Activated CD4-positive, alpha-beta T cell treated with anti-CD3 and anti-CD28 coated beads, Interleukin-2, amount 10 ng/mL, durations not matched to agents 7 days and 5 days (primary cell): ENCODE measurements at regions not wholly inside any gene's neighbourhood (a gene's known extent, or its start where the extent isn't known, plus 50 kb on each side); places are given as distances from the start of the nearest gene placed in this dataset.
A peak's percentile ranks its signal among the peaks of the same experiment; 100 is the strongest.
"Not testable (repeated sequence)": the region's sequence is repeated elsewhere in the genome, so short reads cannot be mapped to it uniquely, and the experiment has no call there.

Experiments
- CTCF ChIA-PET: fragments of 350-600 bp; sonication (Branson Sonifier 250); formaldehyde crosslinking; loops from one replicate; lab custom pipeline; 2021; ENCODE audit warnings: antibody characterized with exemption; lab: Charles Lee
- POLR2A ChIA-PET: fragments of 350-600 bp; sonication (Branson Sonifier 250); formaldehyde crosslinking; loops from one replicate; lab custom pipeline; 2021; ENCODE audit warnings: antibody characterized with exemption; lab: Charles Lee
- DNase-seq: peaks from one replicate; pipeline ENCODE4 v3.0.0-alpha.2; 2020
- H3K27ac Mint-ChIP-seq: one replicate; pipeline ENCODE4 v1.8.0; 2021; ENCODE audit warnings: mild to moderate bottlenecking, moderate library complexity, mixed read lengths
- H3K27me3 Mint-ChIP-seq: one replicate; pipeline ENCODE4 v1.8.0; 2021; ENCODE audit warnings: mixed read lengths
- H3K36me3 Mint-ChIP-seq: one replicate; pipeline ENCODE4 v1.8.0; 2021; ENCODE audit warnings: low read depth, mixed read lengths
- H3K4me1 Mint-ChIP-seq: one replicate; pipeline ENCODE4 v1.8.0; 2021; ENCODE audit warnings: mixed read lengths
- H3K4me3 Mint-ChIP-seq: one replicate; pipeline ENCODE4 v1.8.0; 2021; ENCODE audit warnings: mild to moderate bottlenecking, moderate library complexity, mixed read lengths
- H3K9me3 Mint-ChIP-seq: one replicate; pipeline ENCODE4 v1.8.0; 2021; ENCODE audit warnings: mixed read lengths

DNA sequence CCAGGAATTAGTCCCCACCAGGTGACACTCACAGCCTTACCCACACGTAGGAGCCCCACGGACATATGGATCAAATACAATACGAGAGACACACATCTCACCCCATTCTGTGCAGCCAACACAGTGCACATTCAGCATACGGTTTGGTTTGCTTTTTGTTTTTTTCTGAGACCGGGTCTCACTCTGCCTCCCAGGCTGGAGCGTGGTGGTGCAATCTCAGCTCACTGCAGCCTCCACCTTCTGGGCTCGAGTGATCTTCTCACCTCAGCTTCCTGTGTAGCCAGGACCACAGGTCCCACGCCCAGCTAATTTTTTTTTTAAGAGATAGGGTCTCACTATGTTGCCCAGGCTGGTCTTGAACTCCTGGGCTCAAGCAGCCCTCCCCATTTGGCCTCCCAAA lies 102.8 kb downstream of the POTEB start:
- H3K27ac Mint-ChIP-seq, H3K9me3 Mint-ChIP-seq, CTCF ChIA-PET, POLR2A ChIA-PET, H3K4me3 Mint-ChIP-seq, H3K4me1 Mint-ChIP-seq, H3K27me3 Mint-ChIP-seq, H3K36me3 Mint-ChIP-seq, DNase-seq: not testable (repeated sequence)

DNA sequence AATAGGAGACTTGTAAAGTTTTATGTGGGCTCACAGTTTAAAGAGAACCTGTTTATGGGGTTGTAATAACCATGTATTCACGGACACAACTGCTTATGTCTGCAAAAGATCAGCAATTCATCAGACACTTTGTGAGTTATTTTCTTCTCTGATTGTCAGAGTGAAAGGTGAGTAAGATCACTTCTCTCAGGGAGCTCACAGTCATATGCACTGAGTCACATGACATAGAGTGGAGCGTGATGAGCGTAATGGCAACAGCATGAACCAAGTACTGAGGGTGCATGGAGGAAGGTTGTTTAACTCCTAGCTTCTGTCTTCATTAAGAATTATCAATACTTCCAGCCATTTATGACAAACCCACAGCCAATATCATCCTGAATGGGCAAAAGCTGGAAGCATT lies 111.0 kb downstream of the POTEB start:
- H3K27ac Mint-ChIP-seq, H3K9me3 Mint-ChIP-seq, H3K27me3 Mint-ChIP-seq, DNase-seq, H3K4me3 Mint-ChIP-seq, H3K36me3 Mint-ChIP-seq, H3K4me1 Mint-ChIP-seq, POLR2A ChIA-PET, CTCF ChIA-PET: not testable (repeated sequence)

DNA sequence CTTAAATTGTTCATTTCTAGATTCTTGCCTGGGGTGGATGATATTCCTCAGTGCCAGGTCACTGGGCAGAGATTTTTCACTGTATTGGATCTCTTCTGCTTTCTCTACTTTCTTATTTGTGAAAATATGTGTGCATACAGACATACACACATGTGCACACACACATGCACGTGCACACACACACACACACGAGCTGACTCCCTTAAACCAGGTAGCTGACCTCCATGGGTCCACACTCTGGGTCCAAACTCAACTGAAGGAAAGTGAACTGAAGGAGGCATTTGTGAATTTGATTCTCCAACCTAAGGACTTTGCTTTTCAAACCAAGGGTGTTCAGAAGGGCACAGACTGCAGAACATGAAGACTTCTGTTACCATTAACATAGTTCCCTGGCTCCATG lies 113.8 kb downstream of the POTEB start:
- H3K27me3 Mint-ChIP-seq, H3K4me1 Mint-ChIP-seq, H3K4me3 Mint-ChIP-seq, H3K36me3 Mint-ChIP-seq, DNase-seq, H3K9me3 Mint-ChIP-seq, CTCF ChIA-PET, H3K27ac Mint-ChIP-seq, POLR2A ChIA-PET: not testable (repeated sequence)

- DNase-seq, CTCF ChIA-PET, H3K9me3 Mint-ChIP-seq, POLR2A ChIA-PET, H3K4me3 Mint-ChIP-seq, H3K27me3 Mint-ChIP-seq, H3K27ac Mint-ChIP-seq, H3K36me3 Mint-ChIP-seq: not testable (repeated sequence)
- H3K4me1 Mint-ChIP-seq = peaks cover 12% of the 10 kb centered on the region
These were observed 117.1 kb downstream of the POTEB start for GRCh38 chr15:21760250-21761023.

DNA sequence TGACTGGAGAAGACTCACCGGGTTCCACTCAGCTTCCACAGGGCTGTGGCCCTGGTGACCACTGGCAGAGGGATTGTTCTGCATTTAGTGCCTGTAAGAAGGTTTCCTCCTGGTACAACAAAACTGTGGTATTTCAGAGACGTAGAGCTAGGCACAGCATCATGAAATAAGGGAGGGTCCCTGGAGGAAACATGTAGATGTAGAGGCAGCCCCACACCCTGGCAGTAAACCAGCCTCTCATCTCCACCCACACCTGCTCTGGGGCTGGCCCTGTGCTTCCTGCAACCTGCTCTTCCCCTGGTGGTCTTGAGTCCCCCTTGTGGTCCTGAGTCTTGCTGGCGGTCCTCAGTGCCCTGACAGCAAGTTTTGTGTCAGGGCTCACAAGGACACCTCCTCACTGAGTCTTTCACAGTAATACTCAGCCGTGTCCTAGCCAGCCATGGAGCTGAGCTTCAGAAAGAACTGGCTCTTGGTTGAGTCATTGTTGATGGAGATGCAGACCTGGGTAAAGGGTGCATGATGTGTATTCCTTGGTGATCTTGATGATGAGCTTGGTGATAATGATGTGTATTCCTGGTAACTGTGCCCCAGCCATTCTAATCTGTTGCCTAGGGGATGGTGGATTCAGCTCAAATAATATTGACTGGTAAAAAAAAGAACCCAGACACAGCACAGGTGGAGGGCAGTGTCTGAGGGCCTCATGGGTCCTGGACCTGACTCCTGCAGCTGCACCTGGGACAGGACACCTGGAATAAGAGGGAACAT lies 118.0 kb downstream of the POTEB start:
- H3K27me3 Mint-ChIP-seq, H3K9me3 Mint-ChIP-seq, POLR2A ChIA-PET, H3K36me3 Mint-ChIP-seq, H3K27ac Mint-ChIP-seq, H3K4me3 Mint-ChIP-seq, CTCF ChIA-PET: not testable (repeated sequence)
- peak; percentile 5 for DNase-seq
- H3K4me1 Mint-ChIP-seq = peaks cover 12% of the 10 kb centered on the region

DNA sequence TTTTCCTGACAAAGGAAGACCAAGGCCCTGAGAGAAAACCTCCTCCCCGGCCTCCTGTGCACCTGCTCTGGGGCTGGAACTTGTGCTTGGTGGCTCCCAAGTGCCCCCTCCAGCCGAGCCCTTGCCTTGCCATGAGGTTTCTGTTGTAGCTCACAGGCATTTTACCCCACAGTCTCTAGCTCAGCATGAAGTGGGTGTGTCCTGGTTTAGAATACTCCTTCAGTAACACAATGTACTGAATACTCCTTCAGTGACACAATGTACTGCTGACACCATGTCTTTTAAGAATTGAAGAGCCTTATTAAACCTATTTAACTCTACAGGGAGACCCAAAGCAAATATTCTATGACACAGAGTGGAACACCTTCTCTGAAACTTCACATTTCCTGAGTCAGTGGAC lies 123.7 kb downstream of the POTEB start:
- H3K36me3 Mint-ChIP-seq, H3K4me1 Mint-ChIP-seq, H3K9me3 Mint-ChIP-seq, H3K27me3 Mint-ChIP-seq, CTCF ChIA-PET, H3K4me3 Mint-ChIP-seq, POLR2A ChIA-PET, DNase-seq, H3K27ac Mint-ChIP-seq: not testable (repeated sequence)

DNA sequence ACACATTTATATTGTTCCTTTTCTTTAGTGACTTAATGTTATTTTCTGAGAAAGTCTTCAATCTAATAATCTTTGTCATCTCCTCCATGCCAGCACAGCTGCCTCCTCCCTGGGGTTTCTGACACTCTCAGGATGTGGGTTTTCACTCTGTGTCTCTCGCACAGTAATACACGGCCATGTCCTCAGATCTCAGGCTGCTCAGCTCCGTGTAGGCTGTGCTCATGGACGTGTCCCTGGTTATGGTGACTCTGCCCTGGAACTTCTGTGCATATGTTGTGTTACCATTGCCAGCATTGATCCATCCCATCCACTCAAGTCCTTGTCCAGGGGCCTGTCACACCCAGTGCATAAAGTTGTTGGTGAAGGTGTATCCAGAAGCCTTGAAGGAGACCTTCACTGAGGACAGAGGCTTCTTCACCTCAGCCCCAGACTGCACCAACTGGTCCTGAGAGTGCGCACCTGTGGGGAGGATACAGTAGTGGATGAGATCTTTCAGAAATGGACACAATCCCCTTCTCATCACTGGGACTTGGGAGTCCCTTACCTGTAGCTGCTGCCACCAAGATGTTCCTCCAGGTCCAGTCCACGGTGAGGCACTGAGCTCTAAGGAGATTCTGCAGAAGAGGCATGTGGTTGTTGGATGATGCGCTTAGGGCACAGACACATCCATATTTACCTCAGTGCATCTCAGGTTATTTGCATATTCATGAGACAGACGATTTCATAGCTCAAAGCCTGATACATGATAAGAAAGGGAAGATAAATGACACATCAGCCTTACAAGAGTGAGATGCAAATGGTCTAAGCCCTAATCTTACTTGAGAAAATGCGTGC lies 125.2 kb downstream of the POTEB start:
- H3K27ac Mint-ChIP-seq, H3K4me3 Mint-ChIP-seq, H3K36me3 Mint-ChIP-seq, CTCF ChIA-PET, H3K27me3 Mint-ChIP-seq, POLR2A ChIA-PET, H3K4me1 Mint-ChIP-seq, H3K9me3 Mint-ChIP-seq: not testable (repeated sequence)
- peak; percentile 24 for DNase-seq

- H3K36me3 Mint-ChIP-seq, H3K4me1 Mint-ChIP-seq, POLR2A ChIA-PET, CTCF ChIA-PET, H3K4me3 Mint-ChIP-seq, H3K27me3 Mint-ChIP-seq, H3K9me3 Mint-ChIP-seq, H3K27ac Mint-ChIP-seq, DNase-seq: not testable (repeated sequence)
These were observed 128.4 kb downstream of the POTEB start for GRCh38 chr15:21749173-21749572.

- H3K27ac Mint-ChIP-seq, H3K4me1 Mint-ChIP-seq, DNase-seq, H3K4me3 Mint-ChIP-seq, H3K27me3 Mint-ChIP-seq, CTCF ChIA-PET, H3K36me3 Mint-ChIP-seq, POLR2A ChIA-PET, H3K9me3 Mint-ChIP-seq: not testable (repeated sequence)
These were observed 133.2 kb downstream of the POTEB start for GRCh38 chr15:21744245-21744915.

DNA sequence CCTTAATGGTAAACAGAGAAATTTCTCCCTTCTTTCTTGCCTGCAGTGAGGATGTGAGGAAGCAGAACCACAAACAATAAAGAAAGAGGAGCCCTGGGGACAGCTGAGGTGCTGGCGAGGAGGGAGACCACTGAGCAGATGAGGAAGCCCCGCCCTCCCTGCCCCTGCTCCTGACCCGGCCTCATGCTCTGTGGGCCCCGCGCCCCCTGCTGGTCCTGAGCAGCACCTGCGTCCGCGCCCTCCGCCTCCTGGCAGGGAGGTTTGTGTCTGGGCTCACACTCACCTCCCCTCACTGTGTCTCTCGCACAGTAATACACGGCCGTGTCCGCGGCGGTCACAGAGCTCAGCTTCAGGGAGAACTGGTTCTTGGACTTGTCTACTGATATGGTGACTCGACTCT lies 135.5 kb downstream of the POTEB start:
- POLR2A ChIA-PET, H3K4me3 Mint-ChIP-seq: not testable (repeated sequence)

DNA sequence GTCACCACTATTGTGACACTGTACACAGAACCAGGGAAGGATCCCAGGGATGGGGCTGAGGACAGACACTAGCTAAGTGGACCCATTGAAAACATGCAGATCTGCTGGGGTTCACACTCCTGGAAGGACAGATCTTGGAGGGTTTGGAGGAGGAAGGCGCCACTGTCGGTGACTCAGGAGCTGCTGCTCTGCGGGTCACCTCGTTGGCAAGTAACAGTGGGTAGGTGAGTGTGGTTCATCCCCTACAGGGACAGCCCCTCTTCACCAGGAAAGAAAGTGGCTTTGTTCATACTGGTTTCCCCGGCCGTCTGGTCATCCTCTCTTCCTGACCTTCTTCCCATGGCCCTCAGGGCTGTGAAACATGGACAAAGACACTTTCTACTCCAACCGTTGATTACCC lies 139.5 kb downstream of the POTEB start:
- POLR2A ChIA-PET, H3K4me1 Mint-ChIP-seq, DNase-seq, H3K27me3 Mint-ChIP-seq, CTCF ChIA-PET, H3K27ac Mint-ChIP-seq, H3K9me3 Mint-ChIP-seq, H3K4me3 Mint-ChIP-seq, H3K36me3 Mint-ChIP-seq: not testable (repeated sequence)

More for the DNA sequence above, 135.5 kb downstream of the POTEB start:
- H3K27ac Mint-ChIP-seq, CTCF ChIA-PET, H3K36me3 Mint-ChIP-seq, DNase-seq, H3K27me3 Mint-ChIP-seq, H3K9me3 Mint-ChIP-seq, H3K4me1 Mint-ChIP-seq: not testable (repeated sequence)

DNA sequence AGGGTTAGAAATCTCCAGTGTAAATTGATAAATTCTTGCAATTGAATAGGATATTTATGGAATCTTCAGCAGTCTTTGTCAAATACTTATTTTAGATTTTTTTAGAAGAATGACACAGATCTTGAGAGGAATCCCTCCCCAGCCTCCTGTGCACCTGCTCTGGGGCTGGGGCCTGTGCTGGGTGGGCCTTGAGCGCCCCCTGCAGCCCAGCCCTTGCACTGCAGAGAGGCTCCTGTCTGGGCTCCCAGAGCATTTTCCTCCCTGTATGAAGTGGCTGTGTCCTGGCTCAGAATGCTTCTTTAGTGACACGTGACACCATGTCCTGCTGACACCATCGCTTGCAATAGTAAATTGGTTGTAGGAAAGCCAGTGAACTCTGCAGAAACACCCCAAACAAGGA lies 141.1 kb downstream of the POTEB start:
- H3K27ac Mint-ChIP-seq, H3K4me1 Mint-ChIP-seq, DNase-seq, CTCF ChIA-PET, H3K27me3 Mint-ChIP-seq, H3K36me3 Mint-ChIP-seq, POLR2A ChIA-PET, H3K4me3 Mint-ChIP-seq, H3K9me3 Mint-ChIP-seq: not testable (repeated sequence)

GRCh38 chr15:21735837-21736236 lies 141.7 kb downstream of the POTEB start:
- H3K9me3 Mint-ChIP-seq, H3K36me3 Mint-ChIP-seq, DNase-seq, H3K27me3 Mint-ChIP-seq, POLR2A ChIA-PET, H3K4me1 Mint-ChIP-seq, H3K4me3 Mint-ChIP-seq, CTCF ChIA-PET, H3K27ac Mint-ChIP-seq: not testable (repeated sequence)
